ENCODE measurements at regions not wholly inside any gene's neighbourhood (a gene's known extent, or its start where the extent isn't known, plus 50 kb on each side); places are given as distances from the start of the nearest gene placed in this dataset.
"Not testable (repeated sequence)": the region's sequence is repeated elsewhere in the genome, so short reads cannot be mapped to it uniquely, and the experiment has no call there.

GRCh38 chr10:71912431-71912830, 51.8 kb upstream of the CHST3 start:
- no peak for DNase-seq (ENCODE audit: low read depth)
- peak; percentile 11 for TF ChIP-seq CTCF (IDR thresholded peaks at IDR 0.05; ENCODE audit: insufficient read depth, low read length, poor library complexity, severe bottlenecking)
- no peaks in the 10 kb centered on the region for H3K36me3 ChIP-seq (ENCODE audit: control insufficient read depth, insufficient read depth, low read length)
- H3K4me3 ChIP-seq (ENCODE audit: low read depth, low read length), result no peak overlapping the region
- no peaks in the 10 kb centered on the region for H3K27me3 ChIP-seq (ENCODE audit: control insufficient read depth, insufficient read depth, low read length)

- no peaks in the 10 kb centered on the region for H3K36me3 ChIP-seq (ENCODE audit: control insufficient read depth, insufficient read depth, low read length)
- no peak for TF ChIP-seq CTCF (IDR thresholded peaks at IDR 0.05; ENCODE audit: insufficient read depth, low read length, poor library complexity, severe bottlenecking)
- H3K4me3 ChIP-seq (ENCODE audit: low read depth, low read length), result no peak overlapping the region
- H3K27me3 ChIP-seq (ENCODE audit: control insufficient read depth, insufficient read depth, low read length), result no peaks in the 10 kb centered on the region
- DNase-seq (ENCODE audit: low read depth), result no peak
Measured at GRCh38 chr10:71911296-71911953, 52.8 kb upstream of the CHST3 start.

GRCh38 chr10:71909399-71910083, 54.7 kb upstream of the CHST3 start:
- Histone ChIP-seq H3K27me3 (ENCODE audit: control insufficient read depth, insufficient read depth, low read length) (no peaks in the 10 kb centered on the region), H3K36me3 (ENCODE audit: control insufficient read depth, insufficient read depth, low read length) (no peaks in the 10 kb centered on the region), H3K4me3 (ENCODE audit: low read depth, low read length) (no peak overlapping the region)
- no peak for TF ChIP-seq CTCF (IDR thresholded peaks at IDR 0.05; ENCODE audit: insufficient read depth, low read length, poor library complexity, severe bottlenecking)
- no peak for DNase-seq (ENCODE audit: low read depth)

- TF ChIP-seq CTCF (IDR thresholded peaks at IDR 0.05; ENCODE audit: insufficient read depth, low read length, poor library complexity, severe bottlenecking), result no peak
- Histone ChIP-seq H3K36me3 (ENCODE audit: control insufficient read depth, insufficient read depth, low read length) (no peaks in the 10 kb centered on the region), H3K4me3 (ENCODE audit: low read depth, low read length) (no peak overlapping the region), H3K27me3 (ENCODE audit: control insufficient read depth, insufficient read depth, low read length) (no peaks in the 10 kb centered on the region)
- no peak for DNase-seq (ENCODE audit: low read depth)
Measured at GRCh38 chr10:71908998-71909397, 55.2 kb upstream of the CHST3 start.

- no peak for TF ChIP-seq CTCF (IDR thresholded peaks at IDR 0.05; ENCODE audit: insufficient read depth, low read length, poor library complexity, severe bottlenecking)
- no peak for DNase-seq (ENCODE audit: low read depth)
Measured at GRCh38 chr10:71905164-71905563, 54.1 kb upstream of the PSAP start.

GRCh38 chr10:71903636-71904250, 52.7 kb upstream of the PSAP start:
- not testable (repeated sequence) for H3K36me3 ChIP-seq (ENCODE audit: control insufficient read depth, insufficient read depth, low read length); DNase-seq (ENCODE audit: low read depth); H3K4me3 ChIP-seq (ENCODE audit: low read depth, low read length); H3K27me3 ChIP-seq (ENCODE audit: control insufficient read depth, insufficient read depth, low read length)

More at GRCh38 chr10:71905164-71905563, 54.1 kb upstream of the PSAP start:
- no peak overlapping the region for H3K4me3 ChIP-seq (ENCODE audit: low read depth, low read length)
- H3K36me3 ChIP-seq (ENCODE audit: control insufficient read depth, insufficient read depth, low read length), result no peaks in the 10 kb centered on the region
- H3K27me3 ChIP-seq (ENCODE audit: control insufficient read depth, insufficient read depth, low read length), result no peaks in the 10 kb centered on the region

Data from kidney epithelial cell (primary cell).